ENCODE measurements at regions not wholly inside any gene's neighbourhood (a gene's known extent, or its start where the extent isn't known, plus 50 kb on each side); places are given as distances from the start of the nearest gene placed in this dataset.

GRCh38 chrX:21156632-21157031 is 217.6 kb upstream of the CNKSR2 start:
- TF ChIP-seq CTCF (IDR thresholded peaks at IDR 0.05) = no peak
- TF ChIP-seq EP300 (IDR thresholded peaks at IDR 0.05) = no peak
- TF ChIP-seq POLR2A (IDR thresholded peaks at IDR 0.05) = no peak
- DNase-seq = no peak
- intact Hi-C loops (cut with DNase I) = no loop called here

GRCh38 chrX:21158678-21159077 is 215.5 kb upstream of the CNKSR2 start:
- DNase-seq = no peak
- Histone ChIP-seq H3K9me3 (no peaks in the 10 kb centered on the region), H3K36me3 (no peaks in the 10 kb centered on the region), H3K4me1 (ENCODE audit: insufficient read depth) (no peaks in the 10 kb centered on the region), H3K27me3 (no peaks in the 10 kb centered on the region), H3K27ac (no peak overlapping the region), H3K4me3 (no peak overlapping the region)
- intact Hi-C loops (cut with DNase I) = no loop called here
- TF ChIP-seq EP300 (IDR thresholded peaks at IDR 0.05) = no peak
- no peak for TF ChIP-seq CTCF (IDR thresholded peaks at IDR 0.05)
- TF ChIP-seq POLR2A (IDR thresholded peaks at IDR 0.05) = no peak
- WGBS, 3 donors = 36 to 45% (median 40%) methylated on average over 4 of the region's 4 CpGs

More at GRCh38 chrX:21156632-21157031, 217.6 kb upstream of the CNKSR2 start:
- 70 to 81% (median 75%) methylated on average over 1 of the region's 1 CpG for WGBS, 3 donors
- H3K4me3 ChIP-seq = no peak overlapping the region
- H3K27ac ChIP-seq = no peak overlapping the region
- H3K36me3 ChIP-seq = no peaks in the 10 kb centered on the region
- no peaks in the 10 kb centered on the region for H3K27me3 ChIP-seq
- H3K9me3 ChIP-seq = no peaks in the 10 kb centered on the region
- no peaks in the 10 kb centered on the region for H3K4me1 ChIP-seq (ENCODE audit: insufficient read depth)

GRCh38 chrX:21166272-21166982 is 207.8 kb upstream of the CNKSR2 start:
- TF ChIP-seq POLR2A (IDR thresholded peaks at IDR 0.05) (no peak), CTCF (IDR thresholded peaks at IDR 0.05) (no peak), EP300 (IDR thresholded peaks at IDR 0.05) (no peak)
- H3K27ac ChIP-seq = no peak overlapping the region
- no peaks in the 10 kb centered on the region for H3K9me3 ChIP-seq
- intact Hi-C loops (cut with DNase I) = no loop called here
- H3K36me3 ChIP-seq = no peaks in the 10 kb centered on the region
- no peak for DNase-seq
- no peaks in the 10 kb centered on the region for H3K27me3 ChIP-seq
- WGBS, 3 donors = 19 to 28% (median 20%) methylated on average over 4 of the region's 4 CpGs
- no peak overlapping the region for H3K4me3 ChIP-seq
- H3K4me1 ChIP-seq (ENCODE audit: insufficient read depth) = no peaks in the 10 kb centered on the region

- Histone ChIP-seq H3K36me3 (no peaks in the 10 kb centered on the region), H3K4me3 (no peak overlapping the region), H3K9me3 (no peaks in the 10 kb centered on the region), H3K27ac (no peak overlapping the region), H3K27me3 (no peaks in the 10 kb centered on the region), H3K4me1 (ENCODE audit: insufficient read depth) (no peaks in the 10 kb centered on the region)
- TF ChIP-seq POLR2A (IDR thresholded peaks at IDR 0.05) = no peak
- TF ChIP-seq CTCF (IDR thresholded peaks at IDR 0.05) = no peak
- TF ChIP-seq EP300 (IDR thresholded peaks at IDR 0.05) = no peak
- intact Hi-C loops (cut with DNase I) = no loop called here
- no peak for DNase-seq
- 32 to 44% (median 38%) methylated on average over 2 of the region's 2 CpGs for WGBS, 3 donors
Measured at GRCh38 chrX:21167011-21167410, 207.2 kb upstream of the CNKSR2 start.

All from ovary (tissue), 7 donors.